HepG2 (cell line): ENCODE measurements at regions not wholly inside any gene's neighbourhood (a gene's known extent, or its start where the extent isn't known, plus 50 kb on each side); places are given as distances from the start of the nearest gene placed in this dataset.

Source experiments
- ATAC-seq: fragments of 200-7000 bp; cut with Tn5 transposase; 3 replicates; pipeline ENCODE4 v1.9.1; 2020; ENCODE audit warnings: mild to moderate bottlenecking, moderate library complexity
- BruUV-seq: library from RNA; stranded (reverse); fragments of 400-500 nt; replicated peaks from 2 replicates; lab custom pipeline; 2021; lab: Mats Ljungman, UMichigan
- CTCF ChIA-PET: fragments of 300-600 bp; formaldehyde crosslinking; extraction: SDS; loops from one replicate; lab custom pipeline; 2021; ENCODE audit warnings: low total read pairs, inconsistent platforms, low intra/inter-chr PET ratio; lab: Yijun Ruan, JAX
- POLR2A ChIA-PET: fragments of 350-600 bp; sonication (Branson Sonifier 250); formaldehyde crosslinking; loops from one replicate; lab custom pipeline; 2020; ENCODE audit warnings: antibody characterized with exemption, inconsistent platforms; lab: Yijun Ruan, JAX
- DNase-seq: peaks from one replicate; pipeline ENCODE4 v3.0.0-alpha.2; 2015; ENCODE audit warnings: low spot score
- FAIRE-seq: peaks from 3 replicates; lab custom pipeline; 2011; peaks lifted over from hg19 to GRCh38; lab: Jason Lieb, UNC
- H2AFZ ChIP-seq: one replicate; pipeline ENCODE4 v1.6.1; 2011; ENCODE audit warnings: low read length, inconsistent platforms
- H3K27ac ChIP-seq: fragments of 300-600 bp; 3 replicates; pipeline ENCODE4 v1.8.0; 2011; ENCODE audit warnings: mixed run types, mild to moderate bottlenecking, mixed read lengths, low read length, inconsistent platforms; ENCODE audit not compliant: insufficient read depth; ENCODE audit errors: extremely low read length
- H3K27me3 ChIP-seq, 2 experiments: fragments of 200-600 bp in 1 of 2; 2 replicates in 1 of 2; 3 replicates in 1 of 2; pipeline versions ENCODE4 v1.6.0 to v1.8.0; 2011; ENCODE audit warnings: low read length in 2 of 2, mild to moderate bottlenecking in 2 of 2, moderate library complexity in 2 of 2, inconsistent platforms in 1 of 2; ENCODE audit not compliant: insufficient read depth in 2 of 2, control insufficient read depth in 1 of 2
- H3K36me3 ChIP-seq, 2 experiments: fragments of 200-600 bp in 1 of 2; replicated peaks in 1 of 2; 2 replicates in 1 of 2; 3 replicates in 1 of 2; pipeline versions ENCODE4 v1.5.1 to v1.8.0; 2011; ENCODE audit warnings: low read length in 2 of 2, inconsistent platforms in 1 of 2; ENCODE audit not compliant: insufficient read depth in 2 of 2, control insufficient read depth in 1 of 2
- H3K4me1 ChIP-seq: 2 replicates; pipeline ENCODE4 v1.5.1; 2012; ENCODE audit warnings: low read length, inconsistent platforms; ENCODE audit not compliant: insufficient read depth
- H3K4me2 ChIP-seq: 2 replicates; pipeline ENCODE4 v1.6.0; 2011; ENCODE audit warnings: low read depth, low read length, inconsistent platforms
- H3K4me3 ChIP-seq, 3 experiments: fragments of 200-600 bp in 1 of 3; sonication (generic), shearing (Covaris generic) in 1 of 3; replicated peaks in 1 of 3; 2 replicates each; pipeline ENCODE4 v1.5.1; 2011 to 2016; ENCODE audit warnings: low read length in 3 of 3, inconsistent platforms in 2 of 3, low read depth in 2 of 3, mild to moderate bottlenecking in 2 of 3, control low read depth in 1 of 3, mixed read lengths in 1 of 3; ENCODE audit not compliant: insufficient read depth in 1 of 3
- H3K79me2 ChIP-seq: one replicate; pipeline ENCODE4 v1.6.1; 2011; ENCODE audit warnings: low read length, inconsistent platforms; ENCODE audit not compliant: insufficient read depth
- H3K9ac ChIP-seq: 2 replicates; pipeline ENCODE4 v1.6.0; 2011; ENCODE audit warnings: mild to moderate bottlenecking, low read depth, low read length, inconsistent platforms; ENCODE audit not compliant: insufficient read depth
- H3K9me3 ChIP-seq: 2 replicates; pipeline ENCODE4 v1.5.1; 2012; ENCODE audit warnings: mild to moderate bottlenecking, low read length
- H4K20me1 ChIP-seq: 2 replicates; pipeline ENCODE4 v1.6.0; 2011; ENCODE audit warnings: inconsistent platforms, mild to moderate bottlenecking, low read length, moderate library complexity; ENCODE audit not compliant: insufficient read depth
- ADNP ChIP-seq: sonication (generic); formaldehyde crosslinking; IDR thresholded peaks from 2 replicates; pipeline ENCODE4 v1.4.0; 2020; ENCODE audit warnings: missing genetic modification reagents
- SP2 ChIP-seq: sonication (generic); formaldehyde crosslinking; IDR thresholded peaks from 2 replicates; pipeline ENCODE4 v1.5.1; 2020; ENCODE audit warnings: mild to moderate bottlenecking, missing genetic modification reagents
- ZBTB20 ChIP-seq: sonication (generic); formaldehyde crosslinking; IDR thresholded peaks from 2 replicates; pipeline ENCODE4 v1.8.1; 2023; ENCODE audit warnings: missing genetic modification reagents, low read depth, mild to moderate bottlenecking, borderline replicate concordance
- ZNF230 ChIP-seq: sonication (generic); formaldehyde crosslinking; IDR thresholded peaks from 2 replicates; pipeline ENCODE4 v1.4.0; 2020; ENCODE audit warnings: mild to moderate bottlenecking, missing genetic modification reagents
- ZNF441 ChIP-seq: sonication (generic); formaldehyde crosslinking; IDR thresholded peaks from 2 replicates; pipeline ENCODE4 v1.7.0; 2021; ENCODE audit warnings: missing genetic modification reagents, borderline replicate concordance
- WGBS: methylation state at CpG from one replicate; pipeline ENCODE4 v1.1.6; 2017; ENCODE audit warnings: low lambda C conversion rate; 5-methylcytosine and 5-hydroxymethylcytosine counted together
- in situ Hi-C: cut with HindIII; loops from 2 replicates; pipeline ENCODE4 v1.10.0; 2017; ENCODE audit warnings: low pct_unique_long_range_greater_than_20kb; ENCODE audit not compliant: extremely low pct_ligation_motif_present
- intact Hi-C: fragments of 100-400 bp; cut with micrococcal nuclease; formaldehyde crosslinking; loops from one replicate; pipeline ENCODE4 v1.10.0; 2022; ENCODE audit not compliant: unreplicated experiment
- TF ChIP-seq, protein P1 (sequence below): IDR thresholded peaks from 2 replicates; pipeline ENCODE4 v1.6.1; 2016; ENCODE audit warnings: low read depth, borderline replicate concordance

DNA sequence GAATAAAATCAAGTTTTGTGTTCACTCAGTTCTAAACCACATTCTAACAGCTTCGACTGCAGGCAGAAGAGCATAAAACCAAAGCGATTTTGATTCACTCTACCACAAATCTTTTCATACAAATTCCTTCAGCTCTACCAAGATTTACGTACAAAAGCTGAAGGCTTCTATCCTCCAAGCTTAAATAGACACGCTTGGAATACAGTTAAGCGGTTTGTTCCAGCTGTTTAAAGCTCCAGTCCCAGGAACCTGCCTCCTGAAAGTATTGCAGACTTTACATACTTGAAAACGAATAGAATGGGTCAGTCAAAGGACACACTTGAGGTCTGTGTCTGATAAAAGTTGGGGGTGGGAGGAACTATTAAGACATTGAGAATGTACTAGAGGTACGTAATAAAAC lies 102.9 kb downstream of the MPP7 start:
- H3K79me2 ChIP-seq = no peaks in the 10 kb centered on the region
- DNase-seq = no peak
- no peaks in the 10 kb centered on the region for H3K27me3 ChIP-seq
- in situ Hi-C loops (no loop called here), intact Hi-C loops (no loop called here)
- no peak overlapping the region for H2AFZ ChIP-seq
- H3K4me2 ChIP-seq = no peak overlapping the region
- no peak overlapping the region for H3K4me3 ChIP-seq
- no peaks in the 10 kb centered on the region for H3K36me3 ChIP-seq
- H3K4me1 ChIP-seq = no peaks in the 10 kb centered on the region
- WGBS = 96% methylated on average over 7 of the region's 7 CpGs
- no peak for FAIRE-seq
- H3K9me3 ChIP-seq = no peaks in the 10 kb centered on the region
- TF ChIP-seq ZBTB20 (CRISPR knock-in tag) = no peak
- H3K27ac ChIP-seq = no peak overlapping the region
- CTCF ChIA-PET = no interaction called here
- no peak for ATAC-seq
- H4K20me1 ChIP-seq = no peaks in the 10 kb centered on the region
- H3K9ac ChIP-seq = no peak overlapping the region
- BruUV-seq = no TSS peak
- POLR2A ChIA-PET = no interaction called here

DNA sequence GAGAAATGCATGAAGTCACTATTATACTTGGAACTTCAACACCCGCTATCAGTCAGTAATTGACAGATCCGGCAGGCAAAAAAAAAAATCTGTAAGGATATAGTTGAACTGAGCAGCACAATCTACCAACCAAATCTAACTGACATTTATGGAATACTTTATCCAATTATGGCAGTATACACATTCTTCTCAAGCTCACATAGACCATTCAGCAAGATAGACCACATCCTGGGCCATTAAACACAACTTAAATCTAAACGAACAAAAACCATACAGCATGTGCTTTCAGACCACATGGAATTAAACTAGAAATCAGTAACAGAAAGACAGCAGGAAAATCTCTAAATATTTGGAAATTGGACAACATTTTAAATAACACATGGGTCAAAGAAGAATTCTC lies 112.7 kb downstream of the MPP7 start:
- POLR2A ChIA-PET = no interaction called here
- no peak overlapping the region for H2AFZ ChIP-seq
- TF ChIP-seq, protein P1, sequence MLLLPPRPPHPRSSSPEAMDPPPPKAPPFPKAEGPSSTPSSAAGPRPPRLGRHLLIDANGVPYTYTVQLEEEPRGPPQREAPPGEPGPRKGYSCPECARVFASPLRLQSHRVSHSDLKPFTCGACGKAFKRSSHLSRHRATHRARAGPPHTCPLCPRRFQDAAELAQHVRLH (CRISPR knock-in tag) = no peak
- TF ChIP-seq SP2 (CRISPR knock-in tag) = no peak
- no peak for TF ChIP-seq ZNF441 (CRISPR knock-in tag)
- TF ChIP-seq ZNF230 (CRISPR knock-in tag) = no peak
- no peak for TF ChIP-seq ADNP (CRISPR knock-in tag)
- no peaks in the 10 kb centered on the region for H3K27me3 ChIP-seq
- BruUV-seq = no TSS peak
- H4K20me1 ChIP-seq = no peaks in the 10 kb centered on the region
- no peak for DNase-seq
- ATAC-seq = no peak
- intact Hi-C loops = no loop called here
- H3K79me2 ChIP-seq = no peaks in the 10 kb centered on the region
- no peaks in the 10 kb centered on the region for H3K36me3 ChIP-seq
- H3K9me3 ChIP-seq = no peaks in the 10 kb centered on the region
- in situ Hi-C loops = no loop called here
- no peak overlapping the region for H3K9ac ChIP-seq
- no peak overlapping the region for H3K4me2 ChIP-seq
- no peak for FAIRE-seq
- H3K4me1 ChIP-seq = no peaks in the 10 kb centered on the region
- H3K27ac ChIP-seq = no peak overlapping the region
- CTCF ChIA-PET = no interaction called here
- H3K4me3 ChIP-seq = no peak overlapping the region
- 86% methylated on average over 3 of the region's 3 CpGs for WGBS
